ENCODE measurements at regions not wholly inside any gene's neighbourhood (a gene's known extent, or its start where the extent isn't known, plus 50 kb on each side); places are given as distances from the start of the nearest gene placed in this dataset.
"Not testable (repeated sequence)": the region's sequence is repeated elsewhere in the genome, so short reads cannot be mapped to it uniquely, and the experiment has no call there.

DNA sequence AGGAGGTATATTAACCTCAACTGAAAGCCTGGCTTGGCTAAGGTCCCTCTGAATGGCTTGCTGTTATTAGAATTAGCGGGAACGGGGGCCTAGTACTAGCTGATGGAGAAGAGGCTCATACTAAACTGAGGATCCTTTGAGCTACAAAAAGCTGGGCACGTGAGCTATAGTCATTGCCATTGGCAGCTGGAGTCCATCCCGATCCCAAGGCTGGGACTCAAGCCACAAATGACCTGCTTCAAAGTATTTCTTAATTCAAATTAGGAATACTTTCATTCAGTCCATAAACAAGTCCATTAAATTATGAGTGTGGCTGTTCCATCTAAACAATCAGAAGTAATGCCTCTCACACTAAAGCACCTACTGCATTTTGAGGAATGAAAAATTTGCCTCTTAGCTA, 114.5 kb downstream of the DACT1 start:
- in situ Hi-C loops (cut with MboI; ENCODE audit: low sequenced_read_pairs) = no loop called here

DNA sequence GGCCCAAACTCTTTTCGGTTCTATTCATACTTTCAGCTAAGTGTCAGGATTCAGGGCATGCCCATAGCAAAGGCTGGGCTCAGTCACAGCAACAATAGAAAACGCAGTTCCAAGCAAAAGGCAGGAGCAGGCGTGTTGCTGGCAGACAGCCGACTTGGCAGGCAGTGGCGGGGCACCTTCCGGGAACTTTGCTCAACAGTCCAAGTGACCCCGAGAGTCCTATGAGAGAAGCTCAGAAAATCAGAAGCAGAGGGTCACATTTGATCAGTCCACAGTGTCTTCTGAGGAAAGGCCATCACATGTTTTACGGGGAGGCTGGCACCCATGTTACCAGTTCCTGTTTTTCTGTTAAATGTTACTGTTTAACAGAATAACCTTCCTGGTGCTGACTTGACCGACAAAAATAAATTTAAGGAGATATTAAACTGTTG, 115.0 kb downstream of the DACT1 start:
- in situ Hi-C loops (cut with MboI; ENCODE audit: low sequenced_read_pairs) = no loop called here

DNA sequence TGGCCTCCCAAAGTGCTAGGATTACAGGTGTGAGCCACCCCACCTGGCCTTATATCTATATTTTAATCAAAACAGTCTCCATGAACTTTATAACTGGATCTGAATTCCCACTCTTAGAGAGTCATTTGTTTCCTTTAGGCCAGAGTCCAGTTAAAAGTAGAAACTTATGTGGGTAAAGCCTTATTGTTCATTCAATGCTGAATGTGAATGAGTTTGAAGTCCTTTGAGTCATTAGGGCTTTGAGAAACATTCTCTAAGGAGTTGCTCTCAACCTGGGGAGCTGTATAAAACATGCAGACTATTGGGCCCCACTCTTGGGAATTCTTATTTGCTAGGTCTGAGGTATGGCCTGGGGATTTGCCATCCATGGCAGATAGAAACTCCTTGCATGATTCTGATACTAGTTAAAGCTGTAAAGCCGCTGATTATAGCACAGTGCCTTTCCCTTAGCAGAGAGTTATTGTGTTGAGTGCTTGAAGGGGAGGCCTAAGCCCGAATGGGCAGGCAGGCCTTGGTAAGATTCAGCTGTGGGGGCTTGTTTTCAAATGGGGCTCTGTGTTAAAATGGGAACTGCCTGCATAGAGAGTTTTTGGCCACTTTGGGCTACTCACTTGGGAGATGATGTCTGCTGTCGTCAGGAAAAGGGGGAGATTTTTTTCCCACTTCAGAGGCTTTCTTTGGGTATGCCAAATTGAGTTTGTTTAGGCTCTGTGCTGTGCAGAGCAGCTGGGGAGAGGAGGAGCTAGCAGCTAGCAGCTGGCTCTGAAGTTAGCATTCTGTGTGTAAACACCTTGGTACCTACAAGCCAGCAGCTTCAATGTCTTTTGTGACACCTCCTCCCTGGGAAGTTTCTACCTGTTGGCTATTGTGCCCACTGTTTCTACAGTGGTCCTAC, 117.5 kb downstream of the DACT1 start:
- in situ Hi-C loops (cut with MboI; ENCODE audit: low sequenced_read_pairs) = no loop called here

DNA sequence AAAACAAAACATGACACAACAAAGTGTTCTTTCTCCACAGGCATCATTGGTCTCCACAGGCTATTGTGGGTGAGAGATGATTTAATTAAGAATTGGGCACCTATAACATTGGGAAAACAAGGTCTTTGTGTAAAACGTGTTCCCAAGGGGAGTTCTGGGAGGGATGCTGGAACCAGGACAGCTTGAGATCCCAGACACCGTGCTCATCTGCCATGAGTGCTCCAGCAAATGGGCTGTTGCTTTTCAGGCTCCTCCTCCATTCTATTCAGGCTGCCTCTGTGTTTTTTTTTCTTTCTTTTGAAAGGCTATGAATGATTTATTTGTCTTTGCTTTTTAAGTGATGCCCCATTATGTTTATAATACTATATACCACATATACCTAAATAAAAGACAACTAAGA, 122.4 kb downstream of the DACT1 start:
- in situ Hi-C loops (cut with MboI; ENCODE audit: low sequenced_read_pairs) = no loop called here

DNA sequence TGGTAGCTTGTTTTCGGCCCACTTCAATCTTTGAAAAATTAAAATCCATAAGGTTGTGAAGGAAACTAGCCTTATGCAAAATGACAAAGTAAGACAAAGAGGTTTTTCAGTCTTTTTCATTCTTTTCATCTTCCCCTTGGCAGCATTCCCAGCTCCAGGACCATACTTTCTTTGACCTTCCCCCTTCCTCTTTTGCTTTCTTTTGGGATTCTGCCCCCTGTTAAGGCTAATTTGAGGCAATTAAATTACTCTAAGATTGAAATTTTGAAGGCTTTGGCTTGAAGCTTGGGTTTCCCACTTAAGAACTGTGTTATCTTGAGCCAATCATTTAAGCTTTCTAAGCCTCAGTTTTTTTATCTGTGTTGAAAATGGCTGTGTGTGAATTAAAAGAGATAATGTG, 124.9 kb downstream of the DACT1 start:
- in situ Hi-C loops (cut with MboI; ENCODE audit: low sequenced_read_pairs) = no loop called here

DNA sequence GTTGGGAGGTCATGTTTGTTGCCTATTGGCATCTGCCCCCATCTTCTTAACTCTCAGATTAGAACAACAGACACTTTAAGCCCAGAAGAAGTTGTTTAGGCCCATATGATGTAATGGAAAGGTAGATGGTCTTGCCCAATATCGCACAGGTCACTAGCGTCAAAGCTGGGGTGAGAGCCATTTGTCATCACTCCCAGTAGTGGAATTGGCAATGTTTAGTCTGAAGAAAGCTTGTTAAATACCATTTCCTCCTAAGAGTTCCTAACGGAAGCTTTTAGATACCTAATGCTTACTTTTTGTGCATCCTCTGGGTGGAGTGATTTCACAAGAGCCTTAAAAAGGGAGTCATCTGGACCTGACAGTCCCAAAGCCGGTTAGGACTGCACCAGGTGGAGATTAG, 125.4 kb downstream of the DACT1 start:
- in situ Hi-C loops (cut with MboI; ENCODE audit: low sequenced_read_pairs) = no loop called here

DNA sequence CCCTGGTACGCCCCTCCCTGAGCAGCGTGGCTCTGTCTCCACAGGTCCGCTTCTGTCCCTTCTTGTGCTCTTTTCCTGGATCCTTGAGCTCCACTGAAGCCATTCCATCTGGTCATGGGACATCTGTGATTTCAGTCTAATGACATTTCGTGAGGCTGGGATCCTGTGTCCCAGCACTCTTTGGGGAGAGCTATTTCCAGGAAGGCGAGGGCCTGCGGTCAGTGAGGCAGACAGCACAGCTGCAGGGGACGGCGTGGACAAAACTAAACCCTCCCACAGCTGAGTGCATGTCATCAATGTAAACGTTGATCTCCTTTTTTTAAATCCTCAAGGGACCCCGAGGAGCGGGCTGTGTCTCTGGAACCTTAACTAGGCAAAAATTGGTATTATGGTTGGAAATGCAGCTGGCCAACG, 127.7 kb downstream of the DACT1 start:
- in situ Hi-C loops (cut with MboI; ENCODE audit: low sequenced_read_pairs) = no loop called here

DNA sequence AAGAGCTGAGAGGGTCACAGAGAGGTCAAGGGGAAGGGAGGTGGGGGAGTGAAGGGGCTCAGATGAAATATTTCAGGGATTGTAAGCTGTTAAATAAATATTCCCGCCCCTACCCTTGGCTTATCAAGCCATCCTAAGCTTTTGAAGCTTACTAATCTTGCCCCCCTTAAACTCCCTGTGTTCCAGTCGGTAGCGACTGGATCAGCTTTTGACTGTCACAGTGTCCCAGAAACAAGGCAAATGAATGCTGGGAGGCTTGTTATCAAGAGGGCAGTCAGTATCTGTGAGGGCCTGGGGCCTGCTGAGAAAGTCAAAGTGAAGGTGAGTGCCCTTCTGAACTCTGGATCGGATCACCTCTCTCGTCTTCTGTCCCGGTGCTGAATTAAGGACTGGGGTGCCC, 128.1 kb downstream of the DACT1 start:
- in situ Hi-C loops (cut with MboI; ENCODE audit: low sequenced_read_pairs) = no loop called here

DNA sequence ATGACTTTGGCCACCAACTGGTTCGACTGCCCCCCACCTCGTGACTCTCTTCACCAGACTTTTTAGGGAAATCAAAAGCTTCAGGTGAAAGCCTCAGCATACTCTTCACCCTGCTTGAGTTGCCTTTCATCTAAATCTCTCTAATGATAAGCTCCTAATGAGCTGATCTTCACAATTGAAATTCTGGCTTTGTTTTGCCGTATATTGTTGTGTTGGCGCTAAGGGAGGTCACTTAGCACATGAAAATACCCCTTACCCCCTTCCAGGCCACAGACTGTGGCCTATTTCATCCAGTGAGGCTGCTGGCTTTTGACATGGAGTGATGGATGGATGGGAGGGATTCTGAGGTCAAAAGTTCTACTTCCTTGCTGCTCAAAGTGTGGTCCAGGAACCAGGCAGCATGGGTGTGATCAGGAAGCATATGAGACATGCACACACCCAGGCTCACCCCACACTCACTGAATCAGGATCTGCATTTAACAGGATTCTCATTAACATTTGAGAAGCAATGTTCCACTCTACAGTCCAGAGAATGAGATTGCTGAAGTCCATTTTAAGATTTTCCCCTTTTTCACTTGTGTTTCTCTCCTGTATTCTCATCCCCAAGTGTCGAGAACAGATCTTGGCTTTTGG, 131.4 kb downstream of the DACT1 start:
- in situ Hi-C loops (cut with MboI; ENCODE audit: low sequenced_read_pairs) = no loop called here

DNA sequence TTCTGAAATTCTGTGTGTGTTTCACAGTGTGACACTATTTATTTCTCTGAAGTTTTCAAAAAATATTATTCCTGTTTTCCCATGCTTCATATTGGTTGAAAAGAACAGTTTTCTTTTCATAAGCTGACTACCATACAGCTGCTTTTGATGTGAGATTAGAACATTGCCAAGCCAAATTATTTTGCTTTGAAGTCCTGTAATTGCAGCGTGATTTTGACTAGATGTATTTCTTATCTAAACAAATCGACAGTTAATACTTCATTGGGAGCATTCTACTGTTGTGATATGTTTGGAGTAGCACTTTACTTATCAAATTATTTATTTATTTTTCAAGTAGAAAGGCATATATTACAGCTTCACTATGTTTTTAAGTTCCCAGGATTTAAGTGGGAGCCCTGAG, 132.0 kb downstream of the DACT1 start:
- in situ Hi-C loops (cut with MboI; ENCODE audit: low sequenced_read_pairs) = no loop called here

DNA sequence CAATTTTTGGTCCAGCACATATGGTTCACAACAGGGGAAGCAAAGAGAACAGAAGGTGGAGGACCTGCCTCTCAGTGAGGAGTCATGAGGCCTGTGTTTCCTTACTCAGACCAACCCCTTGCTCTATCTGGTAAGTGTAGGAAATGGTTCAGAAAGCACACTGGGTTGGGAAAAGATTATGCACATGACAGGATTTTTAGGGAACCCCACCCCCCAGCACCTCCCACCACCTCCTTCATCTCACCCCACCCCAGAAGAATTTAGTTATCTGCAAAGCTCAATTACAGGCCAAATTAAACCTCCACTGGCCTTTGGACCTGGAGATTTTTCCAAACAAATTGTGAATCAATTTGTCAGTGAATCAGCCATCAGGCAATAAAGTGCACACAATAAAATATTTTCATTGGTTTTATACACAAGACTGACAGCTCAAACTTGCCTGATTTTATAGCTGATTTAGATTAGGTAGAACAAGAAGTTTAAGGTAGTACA, 132.8 kb downstream of the DACT1 start:
- in situ Hi-C loops (cut with MboI; ENCODE audit: low sequenced_read_pairs) = no loop called here

DNA sequence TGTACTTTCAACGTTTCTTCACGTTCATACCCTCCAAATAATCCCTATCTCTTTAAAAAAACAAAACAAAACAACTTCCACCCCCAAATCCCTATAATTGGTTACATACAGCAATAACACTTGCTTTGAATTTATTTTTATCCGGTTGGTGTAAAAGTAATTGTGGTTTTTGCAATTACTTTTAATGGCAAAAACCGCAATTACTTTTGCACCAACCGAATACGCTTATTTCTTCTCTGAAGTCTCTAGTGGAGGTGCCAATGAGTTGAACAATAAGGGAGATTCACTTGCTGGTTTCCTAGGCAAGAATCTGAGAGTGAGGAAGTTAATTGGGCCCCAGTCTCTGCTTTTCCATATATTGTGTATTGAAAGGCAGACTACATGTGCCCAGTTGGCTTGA, 133.3 kb downstream of the DACT1 start:
- in situ Hi-C loops (cut with MboI; ENCODE audit: low sequenced_read_pairs) = no loop called here

DNA sequence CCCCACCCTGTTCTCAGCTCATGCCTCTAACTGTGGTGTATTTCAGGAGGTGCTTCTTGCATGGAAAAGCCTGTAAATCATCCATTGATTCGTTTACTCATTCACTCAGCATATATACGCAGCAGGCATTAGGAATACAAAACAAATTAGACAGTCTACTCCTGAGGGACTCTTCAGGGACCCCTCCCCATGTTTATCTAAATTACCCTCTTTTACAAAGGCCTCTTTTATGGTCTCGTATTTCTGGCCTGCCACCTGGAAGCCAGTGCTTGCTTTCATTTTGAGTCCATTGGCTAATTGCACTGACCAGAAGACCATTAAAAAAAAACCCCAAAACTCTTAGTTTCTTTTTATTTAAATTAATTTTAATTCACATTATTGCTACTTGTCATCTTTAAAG, 134.4 kb downstream of the DACT1 start:
- in situ Hi-C loops (cut with MboI; ENCODE audit: low sequenced_read_pairs) = no loop called here

DNA sequence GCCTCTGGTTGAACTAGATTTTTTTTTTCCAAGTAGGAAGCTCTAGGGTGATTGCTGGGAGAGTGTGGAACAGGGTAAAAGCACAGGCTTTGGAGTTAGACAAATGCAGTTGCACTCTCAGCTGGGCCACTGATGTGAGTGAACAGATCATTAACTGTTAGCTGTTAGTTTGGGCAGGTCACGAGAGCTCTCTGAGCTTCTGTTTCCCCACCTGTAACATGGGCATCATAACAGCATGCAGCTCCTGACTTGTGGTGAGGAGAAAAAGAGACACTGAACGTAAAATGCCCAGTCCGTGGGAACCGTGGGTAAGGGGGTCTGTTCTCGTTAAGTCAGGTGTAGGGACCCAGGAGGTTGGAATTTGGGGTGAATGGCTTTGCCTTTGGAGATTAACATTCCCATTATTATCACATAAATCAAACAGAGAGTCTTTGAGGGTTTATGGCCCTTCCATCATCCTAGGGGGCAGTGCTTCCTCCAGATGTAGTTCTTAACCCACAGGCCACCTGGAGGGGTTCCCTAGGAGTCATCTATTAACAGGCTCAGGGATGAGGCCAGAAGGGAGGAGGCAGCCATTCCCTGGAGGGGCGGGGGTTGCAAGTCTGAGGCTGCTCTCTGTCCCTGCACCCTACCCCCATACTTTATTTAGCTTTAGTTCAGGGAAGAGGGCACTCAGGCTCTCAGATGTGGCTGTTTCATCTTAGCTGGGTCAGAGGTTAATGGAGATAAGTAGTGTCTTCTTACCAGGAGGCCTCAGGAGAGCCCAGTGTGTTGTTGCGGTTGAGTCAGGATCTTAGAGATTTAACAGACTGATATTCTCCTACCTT, 135.2 kb downstream of the DACT1 start:
- in situ Hi-C loops (cut with MboI; ENCODE audit: low sequenced_read_pairs) = no loop called here

DNA sequence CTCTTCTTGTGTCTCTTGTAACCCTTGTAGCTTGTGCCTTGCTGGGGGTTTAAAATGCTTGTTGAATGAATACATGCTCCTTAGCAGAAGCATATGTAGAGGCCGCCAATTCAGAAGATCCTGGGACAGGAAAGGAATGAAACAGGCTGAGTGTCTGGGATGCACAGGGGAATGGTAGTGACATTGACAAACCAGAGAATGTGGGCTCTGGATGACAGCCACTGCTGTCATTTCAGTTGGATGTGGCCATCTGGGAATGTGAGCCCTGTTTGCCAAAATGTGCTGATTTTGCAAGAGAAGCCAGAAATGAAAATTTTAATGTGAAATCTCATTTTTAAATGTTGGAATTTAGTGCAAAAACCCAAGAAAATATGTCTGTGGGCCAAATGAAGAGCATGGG, 136.8 kb downstream of the DACT1 start:
- in situ Hi-C loops (cut with MboI; ENCODE audit: low sequenced_read_pairs) = no loop called here

DNA sequence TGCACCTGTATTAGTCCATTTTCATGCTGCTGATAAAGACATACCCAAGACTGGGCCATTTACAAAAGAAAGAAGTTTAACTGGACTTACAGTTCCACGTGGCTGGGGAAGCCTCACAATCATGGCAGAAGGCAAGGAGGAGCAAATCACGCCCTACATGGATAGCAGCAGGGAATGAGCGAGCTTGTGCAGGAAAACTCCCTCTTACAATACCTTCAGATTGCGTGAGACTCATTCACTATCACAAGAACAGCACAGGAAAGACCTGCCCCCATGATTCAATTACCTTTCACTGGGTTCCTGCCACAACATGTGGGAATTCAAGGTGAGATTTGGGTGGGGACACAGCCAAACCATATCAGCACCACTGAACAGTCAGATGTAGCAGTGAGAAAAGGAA, 137.4 kb downstream of the DACT1 start:
- in situ Hi-C loops (cut with MboI; ENCODE audit: low sequenced_read_pairs) = not testable (repeated sequence)

DNA sequence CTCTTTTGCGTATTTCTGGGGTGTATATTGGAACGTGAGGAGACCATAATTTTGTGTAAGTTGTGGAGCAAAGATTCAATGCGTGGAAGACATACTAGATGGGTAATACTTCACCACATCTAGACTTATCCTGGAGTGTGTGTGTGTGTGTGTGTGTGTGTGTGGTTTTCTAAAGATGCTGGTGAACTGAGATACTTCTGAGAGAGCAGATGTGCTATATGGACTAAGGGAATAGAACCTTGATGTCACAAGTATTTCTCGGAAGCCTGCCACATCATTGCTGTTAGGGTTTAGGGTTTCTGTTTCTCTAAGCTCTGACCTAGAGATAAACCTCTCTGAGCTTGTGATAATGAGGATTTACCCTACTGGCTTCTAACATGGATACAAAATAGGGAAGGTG, 138.8 kb downstream of the DACT1 start:
- in situ Hi-C loops (cut with MboI; ENCODE audit: low sequenced_read_pairs) = no loop called here

DNA sequence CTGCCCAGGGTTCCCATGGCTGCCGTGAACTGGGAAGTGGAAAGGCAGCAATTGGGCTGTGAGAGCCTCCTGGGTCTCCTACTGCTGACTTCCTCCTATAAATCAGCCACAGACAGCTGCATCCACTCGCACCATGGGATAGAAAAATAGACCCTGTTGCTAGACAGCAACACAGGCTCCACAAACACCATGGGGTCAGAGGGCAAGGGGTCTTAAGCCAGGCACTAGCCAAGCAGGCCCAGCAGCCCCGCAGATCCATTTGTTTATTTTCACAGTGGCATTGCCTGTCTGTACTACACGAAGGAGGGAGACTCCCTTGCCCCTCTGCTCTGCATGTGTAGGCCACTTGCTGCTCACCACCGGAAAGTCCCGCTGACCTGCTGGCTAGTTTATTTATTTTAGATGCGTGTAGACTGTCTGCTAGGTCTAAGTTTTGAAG, 139.8 kb downstream of the DACT1 start:
- in situ Hi-C loops (cut with MboI; ENCODE audit: low sequenced_read_pairs) = no loop called here

DNA sequence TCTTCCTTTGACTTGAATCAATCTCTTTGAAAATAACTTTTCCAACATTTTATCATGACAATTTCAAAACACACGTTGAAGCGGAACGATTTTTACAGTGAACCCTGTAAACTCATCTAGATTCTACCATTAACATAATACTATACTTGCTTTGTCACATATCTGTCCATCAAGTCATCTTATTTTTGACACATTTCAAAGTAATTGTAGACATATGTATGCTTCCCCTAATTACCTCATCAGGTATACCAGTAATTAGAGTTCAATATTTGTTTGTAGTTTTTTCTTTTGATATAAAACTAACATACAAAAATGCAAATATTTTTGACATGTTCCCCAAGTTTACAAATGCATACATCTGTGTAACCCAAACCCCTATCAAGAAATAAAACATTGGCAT, 140.4 kb downstream of the DACT1 start:
- in situ Hi-C loops (cut with MboI; ENCODE audit: low sequenced_read_pairs) = no loop called here

DNA sequence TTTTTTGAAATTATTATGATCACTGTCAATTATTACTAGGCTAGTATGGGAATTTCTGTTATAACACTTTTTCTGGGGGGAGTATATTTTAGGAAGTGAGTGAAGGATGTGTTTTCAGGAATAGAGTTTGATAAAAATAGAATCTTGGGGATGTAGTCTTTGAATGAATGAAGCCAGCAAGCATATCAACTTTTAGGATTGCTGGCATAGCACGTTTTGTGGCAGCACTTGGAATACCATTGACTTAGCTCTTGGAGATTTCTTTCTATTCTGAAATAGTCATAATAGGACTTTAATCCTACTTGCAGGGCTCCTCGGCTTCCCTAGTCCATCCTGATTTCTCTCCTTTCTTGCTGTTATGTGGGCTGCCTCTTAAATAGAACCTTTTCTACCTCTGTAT, 141.6 kb downstream of the DACT1 start:
- in situ Hi-C loops (cut with MboI; ENCODE audit: low sequenced_read_pairs) = no loop called here

DNA sequence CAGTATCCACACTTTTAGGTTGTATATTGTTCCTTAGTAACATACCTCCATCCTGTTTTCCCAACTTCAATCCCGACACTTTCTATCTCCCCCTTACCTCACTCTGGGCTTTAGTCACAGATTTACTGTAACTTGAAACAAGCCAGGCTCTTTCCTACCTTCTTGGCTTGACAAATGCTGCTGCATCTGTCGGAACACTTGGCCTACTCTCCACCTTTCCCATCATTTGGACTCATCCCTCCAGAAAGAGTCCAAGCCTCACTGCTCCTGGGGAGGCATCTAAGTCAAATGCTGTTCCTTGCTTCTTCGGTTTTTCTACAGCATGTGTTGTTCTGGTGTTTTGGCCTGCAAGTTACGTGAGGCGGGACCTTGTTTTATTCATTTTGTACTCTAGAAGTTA, 142.4 kb downstream of the DACT1 start:
- in situ Hi-C loops (cut with MboI; ENCODE audit: low sequenced_read_pairs) = no loop called here
